H1 (cell line): ENCODE measurements at regions not wholly inside any gene's neighbourhood (a gene's known extent, or its start where the extent isn't known, plus 50 kb on each side); places are given as distances from the start of the nearest gene placed in this dataset.

ENCODE experiments used
- BRCA1 ChIP-seq: IDR thresholded peaks from 2 replicates; pipeline ENCODE4 v1.6.1; 2012; ENCODE audit warnings: low read depth, low read length, improper control_type of control experiment
- CHD2 ChIP-seq: IDR thresholded peaks from 2 replicates; pipeline ENCODE4 v1.6.1; 2012; ENCODE audit warnings: low read length, improper control_type of control experiment
- GABPA ChIP-seq: IDR thresholded peaks from 2 replicates; pipeline ENCODE4 v1.6.1; 2011; ENCODE audit warnings: mild to moderate bottlenecking, low read length, moderate library complexity, borderline replicate concordance; ENCODE audit not compliant: insufficient read depth
- GTF2F1 ChIP-seq: IDR thresholded peaks from 2 replicates; pipeline ENCODE4 v1.6.1; 2012; ENCODE audit warnings: low read depth, low read length, improper control_type of control experiment, borderline replicate concordance
- HDAC2 ChIP-seq, 2 experiments: fragments of 300-600 bp in 1 of 2; sonication (generic) in 1 of 2; IDR thresholded peaks; 2 replicates each; pipeline ENCODE4 v1.6.1; 2011 to 2012; ENCODE audit warnings: low read depth in 2 of 2, low read length in 2 of 2, mild to moderate bottlenecking in 2 of 2, moderate library complexity in 2 of 2, borderline replicate concordance in 1 of 2, inconsistent platforms in 1 of 2
- POLR2A ChIP-seq, 2 experiments: IDR thresholded peaks; 1 replicate in 1 of 2; 2 replicates in 1 of 2; pipeline ENCODE4 v1.6.1; 2011; ENCODE audit warnings: low read depth in 2 of 2, low read length in 2 of 2, mild to moderate bottlenecking in 2 of 2; ENCODE audit errors: control extremely low read depth in 1 of 2
- POLR2AphosphoS5 ChIP-seq: IDR thresholded peaks from 2 replicates; pipeline ENCODE4 v1.6.1; 2011; ENCODE audit warnings: low read depth, low read length
- RAD21 ChIP-seq, 2 experiments: IDR thresholded peaks in 1 of 2; conservative IDR thresholded peaks in 1 of 2; 2 replicates each; pipeline ENCODE4 v1.6.1; 2011; ENCODE audit warnings: low read depth in 2 of 2, low read length in 2 of 2, improper control_type of control experiment in 1 of 2, inconsistent platforms in 1 of 2, mild to moderate bottlenecking in 1 of 2, moderate library complexity in 1 of 2
- RFX5 ChIP-seq: IDR thresholded peaks from 2 replicates; pipeline ENCODE4 v1.6.1; 2011; ENCODE audit warnings: low read depth, low read length, improper control_type of control experiment, borderline replicate concordance
- RXRA ChIP-seq: IDR thresholded peaks from 2 replicates; pipeline ENCODE4 v1.6.1; 2011; ENCODE audit warnings: low read depth, mild to moderate bottlenecking, low read length, moderate library complexity; ENCODE audit not compliant: insufficient read depth
- TAF1 ChIP-seq: IDR thresholded peaks from 2 replicates; pipeline ENCODE4 v1.6.1; 2011; ENCODE audit warnings: mild to moderate bottlenecking, low read depth, low read length
- TBP ChIP-seq: IDR thresholded peaks from 2 replicates; pipeline ENCODE4 v1.6.1; 2011; ENCODE audit warnings: low read depth, low read length, improper control_type of control experiment
- TF ChIP-seq, protein P1 (sequence below), 3 experiments: IDR thresholded peaks; 1 replicate in 2 of 3; 2 replicates in 1 of 3; pipeline versions ENCODE4 v1.5.1 to v1.6.1; 2011; ENCODE audit warnings: low read length in 3 of 3, mild to moderate bottlenecking in 3 of 3, inconsistent platforms in 2 of 3, low read depth in 1 of 3, moderate library complexity in 1 of 3; ENCODE audit not compliant: insufficient read depth in 1 of 3; ENCODE audit errors: control extremely low read depth in 1 of 3
- TF ChIP-seq, protein P2 (sequence below): IDR thresholded peaks from 2 replicates; pipeline ENCODE4 v1.6.1; 2011; ENCODE audit warnings: low read depth, mild to moderate bottlenecking, low read length; ENCODE audit not compliant: insufficient read depth

DNA sequence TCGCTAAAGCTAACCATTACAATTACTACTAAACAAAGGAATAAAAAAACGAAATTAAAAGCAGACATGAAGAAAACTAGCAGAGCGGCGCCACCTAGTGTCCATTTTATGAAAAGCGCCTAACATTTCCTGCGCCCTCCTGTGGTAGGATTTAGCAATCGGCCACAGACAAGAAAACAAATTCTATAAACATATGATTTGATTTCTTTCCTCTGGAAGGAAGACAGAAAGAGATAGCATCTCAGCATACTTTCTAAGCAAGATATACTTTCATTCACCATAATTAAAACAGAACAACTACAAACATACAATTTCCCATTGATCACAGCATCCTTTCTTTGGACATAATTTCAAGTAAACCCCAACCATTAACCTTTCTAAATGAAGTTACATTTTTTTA, 337.7 kb upstream of the NPVF start:
- TF ChIP-seq BRCA1: no peak
- TF ChIP-seq RAD21 (IDR thresholded peaks at IDR 0.05 in 1 of 2, conservative IDR thresholded peaks at IDR 0.05 in 1 of 2; ENCODE audit: low read depth in 2 of 2, low read length in 2 of 2): peak; percentile 95 to 96
- no peak for TF ChIP-seq GABPA
- TF ChIP-seq POLR2A (IDR thresholded peaks at IDR 0.05; ENCODE audit: control extremely low read depth in 1 of 2, low read depth in 2 of 2, low read length in 2 of 2): no peak
- TF ChIP-seq GTF2F1: no peak
- TF ChIP-seq, protein P1, sequence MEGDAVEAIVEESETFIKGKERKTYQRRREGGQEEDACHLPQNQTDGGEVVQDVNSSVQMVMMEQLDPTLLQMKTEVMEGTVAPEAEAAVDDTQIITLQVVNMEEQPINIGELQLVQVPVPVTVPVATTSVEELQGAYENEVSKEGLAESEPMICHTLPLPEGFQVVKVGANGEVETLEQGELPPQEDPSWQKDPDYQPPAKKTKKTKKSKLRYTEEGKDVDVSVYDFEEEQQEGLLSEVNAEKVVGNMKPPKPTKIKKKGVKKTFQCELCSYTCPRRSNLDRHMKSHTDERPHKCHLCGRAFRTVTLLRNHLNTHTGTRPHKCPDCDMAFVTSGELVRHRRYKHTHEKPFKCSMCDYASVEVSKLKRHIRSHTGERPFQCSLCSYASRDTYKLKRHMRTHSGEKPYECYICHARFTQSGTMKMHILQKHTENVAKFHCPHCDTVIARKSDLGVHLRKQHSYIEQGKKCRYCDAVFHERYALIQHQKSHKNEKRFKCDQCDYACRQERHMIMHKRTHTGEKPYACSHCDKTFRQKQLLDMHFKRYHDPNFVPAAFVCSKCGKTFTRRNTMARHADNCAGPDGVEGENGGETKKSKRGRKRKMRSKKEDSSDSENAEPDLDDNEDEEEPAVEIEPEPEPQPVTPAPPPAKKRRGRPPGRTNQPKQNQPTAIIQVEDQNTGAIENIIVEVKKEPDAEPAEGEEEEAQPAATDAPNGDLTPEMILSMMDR (IDR thresholded peaks at IDR 0.05; ENCODE audit: control extremely low read depth in 1 of 3, insufficient read depth in 1 of 3, low read depth in 1 of 3, low read length in 3 of 3): peak; percentile 54 to 100 (median 97)
- no peak for TF ChIP-seq RXRA
- TF ChIP-seq TAF1: no peak
- TF ChIP-seq TBP: no peak
- TF ChIP-seq RFX5: no peak
- no peak for TF ChIP-seq POLR2AphosphoS5
- TF ChIP-seq, protein P2, sequence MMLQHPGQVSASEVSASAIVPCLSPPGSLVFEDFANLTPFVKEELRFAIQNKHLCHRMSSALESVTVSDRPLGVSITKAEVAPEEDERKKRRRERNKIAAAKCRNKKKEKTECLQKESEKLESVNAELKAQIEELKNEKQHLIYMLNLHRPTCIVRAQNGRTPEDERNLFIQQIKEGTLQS: peak; percentile 55; the same call in 1 of the 2 replicates
- TF ChIP-seq HDAC2 (IDR thresholded peaks at IDR 0.05; ENCODE audit: borderline replicate concordance in 1 of 2, low read depth in 2 of 2, low read length in 2 of 2): no peak
- TF ChIP-seq CHD2: no peak
